LHCN-M2 (cell line): ENCODE measurements at regions not wholly inside any gene's neighbourhood (a gene's known extent, or its start where the extent isn't known, plus 50 kb on each side); places are given as distances from the start of the nearest gene placed in this dataset.
A peak's percentile ranks its signal among the peaks of the same experiment; 100 is the strongest.

Experiments
- DNase-seq: peaks from one replicate; pipeline ENCODE4 v3.0.0-alpha.2; 2012; ENCODE audit warnings: low read depth

GRCh38 chr1:38223391-38223790, 176.8 kb upstream of the POU3F1 start:
- DNase-seq: no peak

GRCh38 chr1:38222891-38223290, 176.3 kb upstream of the POU3F1 start:
- DNase-seq: peak; percentile 2

GRCh38 chr1:38221006-38221649, 174.5 kb upstream of the POU3F1 start:
- DNase-seq: peak; percentile 67

GRCh38 chr1:38217316-38217715, 170.7 kb upstream of the POU3F1 start:
- DNase-seq: no peak

GRCh38 chr1:38213646-38214434, 167.2 kb upstream of the POU3F1 start:
- no peak for DNase-seq

GRCh38 chr1:38210895-38211177, 164.2 kb upstream of the POU3F1 start:
- DNase-seq: no peak

GRCh38 chr1:38210021-38210894, 163.7 kb upstream of the POU3F1 start:
- no peak for DNase-seq

GRCh38 chr1:38208716-38209632, 162.4 kb upstream of the POU3F1 start:
- no peak for DNase-seq

- no peak for DNase-seq
Measured at GRCh38 chr1:38207906-38208305, 161.3 kb upstream of the POU3F1 start.

GRCh38 chr1:38207275-38207674, 160.7 kb upstream of the POU3F1 start:
- no peak for DNase-seq

GRCh38 chr1:38204698-38205097, 158.1 kb upstream of the POU3F1 start:
- no peak for DNase-seq

- DNase-seq: no peak
Measured at GRCh38 chr1:38203441-38203840, 156.8 kb upstream of the POU3F1 start.

GRCh38 chr1:38201431-38201830, 154.8 kb upstream of the POU3F1 start:
- DNase-seq: no peak

- no peak for DNase-seq
Measured at GRCh38 chr1:38198621-38199020, 152.0 kb upstream of the POU3F1 start.

- no peak for DNase-seq
Measured at GRCh38 chr1:38198099-38198498, 151.5 kb upstream of the POU3F1 start.

- DNase-seq: no peak
Measured at GRCh38 chr1:38197312-38198061, 150.9 kb upstream of the POU3F1 start.

GRCh38 chr1:38194472-38194871, 147.9 kb upstream of the POU3F1 start:
- DNase-seq: no peak

- no peak for DNase-seq
Measured at GRCh38 chr1:38193040-38193439, 146.4 kb upstream of the POU3F1 start.

- DNase-seq: no peak
Measured at GRCh38 chr1:38191461-38191860, 144.9 kb upstream of the POU3F1 start.

- no peak for DNase-seq
Measured at GRCh38 chr1:38190983-38191382, 144.4 kb upstream of the POU3F1 start.

- no peak for DNase-seq
Measured at GRCh38 chr1:38187552-38187951, 141.0 kb upstream of the POU3F1 start.
